AG10803 (cell line): ENCODE measurements at regions not wholly inside any gene's neighbourhood (a gene's known extent, or its start where the extent isn't known, plus 50 kb on each side); places are given as distances from the start of the nearest gene placed in this dataset.

Source experiments
- DNase-seq: peaks from one replicate; pipeline ENCODE4 v3.0.0; 2010; ENCODE audit warnings: low read depth
- H3K4me3 ChIP-seq: 2 replicates; pipeline ENCODE4 v1.5.1; 2011; ENCODE audit warnings: mild to moderate bottlenecking, low read length, control low read depth
- TF ChIP-seq, protein P1 (sequence below): conservative IDR thresholded peaks from 2 replicates; pipeline ENCODE4 v1.5.1; 2011; ENCODE audit warnings: mild to moderate bottlenecking, low read length, control low read depth, inconsistent platforms

DNA sequence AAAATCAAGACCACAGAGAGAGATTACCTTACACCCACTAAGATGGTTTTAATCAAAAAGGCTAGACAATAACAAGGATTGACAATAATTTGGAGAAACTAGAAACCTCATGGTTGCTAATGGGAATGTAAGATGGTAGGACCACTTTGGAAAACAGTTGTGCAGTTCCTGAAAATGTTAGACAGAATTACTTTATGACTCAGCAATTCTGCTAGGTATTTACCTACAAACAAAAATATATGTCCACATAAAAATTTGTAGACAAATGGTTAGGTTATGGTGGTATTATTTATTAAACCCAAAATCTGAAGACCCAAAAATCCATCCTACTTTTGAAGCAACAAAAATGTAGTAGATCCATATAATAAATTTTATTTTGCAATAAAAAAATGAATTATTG, 1027.0 kb upstream of the ADGRL3 start:
- TF ChIP-seq, protein P1, sequence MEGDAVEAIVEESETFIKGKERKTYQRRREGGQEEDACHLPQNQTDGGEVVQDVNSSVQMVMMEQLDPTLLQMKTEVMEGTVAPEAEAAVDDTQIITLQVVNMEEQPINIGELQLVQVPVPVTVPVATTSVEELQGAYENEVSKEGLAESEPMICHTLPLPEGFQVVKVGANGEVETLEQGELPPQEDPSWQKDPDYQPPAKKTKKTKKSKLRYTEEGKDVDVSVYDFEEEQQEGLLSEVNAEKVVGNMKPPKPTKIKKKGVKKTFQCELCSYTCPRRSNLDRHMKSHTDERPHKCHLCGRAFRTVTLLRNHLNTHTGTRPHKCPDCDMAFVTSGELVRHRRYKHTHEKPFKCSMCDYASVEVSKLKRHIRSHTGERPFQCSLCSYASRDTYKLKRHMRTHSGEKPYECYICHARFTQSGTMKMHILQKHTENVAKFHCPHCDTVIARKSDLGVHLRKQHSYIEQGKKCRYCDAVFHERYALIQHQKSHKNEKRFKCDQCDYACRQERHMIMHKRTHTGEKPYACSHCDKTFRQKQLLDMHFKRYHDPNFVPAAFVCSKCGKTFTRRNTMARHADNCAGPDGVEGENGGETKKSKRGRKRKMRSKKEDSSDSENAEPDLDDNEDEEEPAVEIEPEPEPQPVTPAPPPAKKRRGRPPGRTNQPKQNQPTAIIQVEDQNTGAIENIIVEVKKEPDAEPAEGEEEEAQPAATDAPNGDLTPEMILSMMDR: no peak
- no peak for DNase-seq

DNA sequence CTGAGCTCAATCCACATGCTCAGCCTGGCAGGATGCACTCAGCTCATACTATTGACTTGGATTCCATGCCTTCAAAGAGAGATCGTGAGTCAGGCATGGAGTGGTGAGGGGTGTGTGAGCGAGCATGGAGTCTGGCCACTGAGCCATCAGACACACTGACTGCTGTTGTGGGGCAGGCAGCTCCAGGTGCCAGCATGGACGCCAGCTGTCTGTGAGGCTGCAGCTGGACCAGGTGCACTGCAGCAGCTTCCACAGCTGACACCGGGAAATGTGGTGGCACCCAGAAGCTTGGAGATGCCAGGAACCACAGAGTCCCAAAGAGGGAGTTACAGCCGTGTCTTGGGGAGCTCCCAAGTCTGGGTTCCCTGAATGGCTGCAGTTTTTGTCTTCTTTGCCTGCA, 1026.4 kb upstream of the ADGRL3 start:
- TF ChIP-seq, protein P1: no peak
- DNase-seq: no peak
- no peak overlapping the region for H3K4me3 ChIP-seq

More for the DNA sequence above, 1027.0 kb upstream of the ADGRL3 start:
- H3K4me3 ChIP-seq: no peak overlapping the region

GRCh38 chr4:60175241-60175640, 1024.9 kb upstream of the ADGRL3 start:
- no peak for DNase-seq
- H3K4me3 ChIP-seq: no peak overlapping the region
- TF ChIP-seq, protein P1: no peak

DNA sequence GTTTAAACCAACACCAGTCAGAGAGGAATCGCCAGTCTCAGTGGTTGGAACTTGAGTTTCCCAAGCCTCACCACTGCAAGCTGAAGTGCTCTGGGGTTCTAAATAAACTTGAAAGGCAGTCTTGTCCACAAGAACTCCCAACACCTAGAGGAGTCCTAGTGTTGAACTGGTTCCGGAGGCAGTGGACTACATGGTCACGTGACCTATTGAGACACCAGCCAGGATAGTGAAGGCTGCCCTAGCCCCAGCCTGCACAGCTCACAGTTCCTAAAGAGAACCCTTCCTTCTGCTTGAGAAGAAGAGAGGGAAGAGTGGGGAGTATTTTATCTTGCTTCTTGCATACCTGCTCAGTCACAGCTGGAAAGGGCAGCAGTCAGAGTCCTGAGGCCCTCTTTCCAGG, 1012.7 kb upstream of the ADGRL3 start:
- TF ChIP-seq, protein P1: no peak
- no peak overlapping the region for H3K4me3 ChIP-seq
- DNase-seq: no peak

GRCh38 chr4:60189286-60189685, 1010.8 kb upstream of the ADGRL3 start:
- DNase-seq: no peak
- TF ChIP-seq, protein P1: no peak
- no peak overlapping the region for H3K4me3 ChIP-seq

GRCh38 chr4:60194214-60194613, 1005.9 kb upstream of the ADGRL3 start:
- no peak overlapping the region for H3K4me3 ChIP-seq

GRCh38 chr4:60195256-60195655, 1004.9 kb upstream of the ADGRL3 start:
- no peak for DNase-seq
- TF ChIP-seq, protein P1: no peak
- H3K4me3 ChIP-seq: no peak overlapping the region

More at GRCh38 chr4:60194214-60194613, 1005.9 kb upstream of the ADGRL3 start:
- no peak for DNase-seq
- TF ChIP-seq, protein P1: no peak
